Fibroblast of mammary gland (primary cell): ENCODE measurements at regions not wholly inside any gene's neighbourhood (a gene's known extent, or its start where the extent isn't known, plus 50 kb on each side); places are given as distances from the start of the nearest gene placed in this dataset.
A peak's percentile ranks its signal among the peaks of the same experiment; 100 is the strongest.

Experiments used
- DNase-seq: peaks from one replicate; pipeline ENCODE4 v3.0.0-alpha.2; 2010; ENCODE audit warnings: low read depth
- H3K4me3 ChIP-seq: 2 replicates; pipeline ENCODE4 v1.5.1; 2011; ENCODE audit warnings: low read depth, mild to moderate bottlenecking, low read length, moderate library complexity; ENCODE audit not compliant: control insufficient read depth
- CTCF ChIP-seq: conservative IDR thresholded peaks from 2 replicates; pipeline ENCODE4 v1.5.1; 2011; ENCODE audit warnings: low read depth, low read length, inconsistent platforms; ENCODE audit not compliant: control insufficient read depth, insufficient read depth

- no peak for DNase-seq
- TF ChIP-seq CTCF: no peak
- H3K4me3 ChIP-seq: no peak overlapping the region
These were observed 112.7 kb upstream of the FERMT1 start for GRCh38 chr20:6235510-6235909.

GRCh38 chr20:6232436-6232835 lies 109.6 kb upstream of the FERMT1 start:
- no peak overlapping the region for H3K4me3 ChIP-seq
- TF ChIP-seq CTCF: no peak
- DNase-seq: no peak

- TF ChIP-seq CTCF: no peak
- peak; percentile 11 for DNase-seq
These were observed 108.7 kb upstream of the FERMT1 start for GRCh38 chr20:6231556-6231955.

GRCh38 chr20:6228302-6228843 lies 105.5 kb upstream of the FERMT1 start:
- TF ChIP-seq CTCF: no peak
- DNase-seq: no peak
- H3K4me3 ChIP-seq: no peak overlapping the region

More at GRCh38 chr20:6231556-6231955, 108.7 kb upstream of the FERMT1 start:
- H3K4me3 ChIP-seq: no peak overlapping the region

GRCh38 chr20:6213311-6213710 lies 90.5 kb upstream of the FERMT1 start:
- H3K4me3 ChIP-seq: no peak overlapping the region
- no peak for DNase-seq
- no peak for TF ChIP-seq CTCF

GRCh38 chr20:6212903-6213302 lies 90.1 kb upstream of the FERMT1 start:
- DNase-seq: no peak
- no peak for TF ChIP-seq CTCF
- no peak overlapping the region for H3K4me3 ChIP-seq

GRCh38 chr20:6209093-6209492 lies 86.3 kb upstream of the FERMT1 start:
- no peak overlapping the region for H3K4me3 ChIP-seq
- no peak for TF ChIP-seq CTCF
- no peak for DNase-seq
